NCI-H1105 (cell line): ENCODE measurements at regions not wholly inside any gene's neighbourhood (a gene's known extent, or its start where the extent isn't known, plus 50 kb on each side); places are given as distances from the start of the nearest gene placed in this dataset.

Experiments
- DNase-seq: peaks from one replicate; lab custom pipeline; 2025; lab: John Stamatoyannopoulos, UW

DNA sequence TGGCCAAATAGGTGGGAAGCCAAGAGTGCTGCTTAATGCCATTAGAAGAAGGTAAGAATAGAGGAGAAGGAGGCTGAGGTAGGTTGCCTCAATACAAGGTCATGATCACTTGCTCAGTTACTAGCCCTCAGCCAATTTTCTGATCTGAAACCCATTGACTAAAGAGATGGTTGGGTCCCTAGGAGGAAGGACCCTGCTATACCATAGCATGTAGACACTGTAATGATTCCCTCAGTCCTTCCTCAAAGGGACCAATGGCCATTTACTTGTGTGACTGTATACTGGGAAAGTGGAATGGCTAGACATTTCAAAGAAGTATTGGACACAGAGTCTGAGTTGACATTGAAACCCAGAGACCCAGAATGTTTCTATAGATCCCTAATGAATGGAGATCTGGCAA, 108.5 kb upstream of the MAP1B start:
- DNase-seq = no peak

DNA sequence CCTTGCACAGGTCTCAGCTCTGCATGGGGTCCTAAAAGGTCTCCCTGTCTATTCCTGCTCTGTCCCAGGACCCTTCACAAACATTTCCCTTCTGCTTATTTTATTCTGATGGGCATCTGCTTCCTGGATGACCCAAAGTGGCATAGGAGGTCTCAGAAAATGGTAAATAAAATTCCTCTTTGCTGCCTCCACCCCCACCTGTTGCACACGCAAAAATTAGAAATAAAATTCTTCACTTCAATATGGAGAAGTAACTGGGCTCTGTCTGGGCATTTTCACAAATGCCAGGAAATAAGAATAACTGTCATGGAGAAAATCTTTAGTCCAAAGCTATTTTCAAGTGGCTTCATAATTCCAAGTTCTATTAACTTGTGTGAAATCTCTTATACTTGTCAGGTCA, 106.6 kb upstream of the MAP1B start:
- DNase-seq = no peak

DNA sequence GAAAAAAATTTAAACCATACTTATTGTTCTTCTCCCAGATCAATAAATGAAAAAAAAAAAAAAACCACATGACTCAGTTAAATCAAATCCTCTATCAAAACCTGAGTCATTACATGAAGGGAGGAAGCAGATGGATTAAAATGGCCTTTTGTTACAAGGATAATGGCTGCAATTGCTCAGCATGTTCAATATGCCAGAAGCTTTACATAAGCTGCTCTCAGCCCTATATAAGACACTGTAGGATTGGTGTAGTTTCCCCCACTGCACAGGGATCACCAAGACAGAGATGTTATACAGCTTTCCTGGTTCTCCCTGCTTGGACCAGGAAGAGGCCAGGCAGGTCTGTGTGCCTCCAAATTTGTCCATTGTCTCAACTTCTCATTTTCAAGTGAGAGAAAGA, 101.6 kb upstream of the MAP1B start:
- no peak for DNase-seq

DNA sequence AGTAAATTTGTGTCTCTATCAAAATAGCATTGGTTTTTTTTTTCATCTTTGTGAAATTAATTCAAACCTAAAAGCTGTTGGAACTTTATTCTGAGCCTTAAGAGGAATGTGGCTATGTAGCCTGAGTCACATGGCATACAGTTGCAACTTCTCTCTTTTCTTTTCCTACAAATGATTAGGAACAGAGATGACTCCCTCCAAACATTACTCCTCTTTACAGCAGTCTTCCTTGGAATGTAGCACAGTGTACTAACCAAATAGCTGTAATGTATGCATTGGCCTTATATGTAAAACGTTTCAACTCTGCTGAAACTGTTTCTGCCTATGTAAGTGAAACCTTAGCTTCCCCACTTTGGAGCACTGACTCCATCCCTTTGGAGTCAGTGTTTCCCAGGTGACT, 100.9 kb upstream of the MAP1B start:
- no peak for DNase-seq

DNA sequence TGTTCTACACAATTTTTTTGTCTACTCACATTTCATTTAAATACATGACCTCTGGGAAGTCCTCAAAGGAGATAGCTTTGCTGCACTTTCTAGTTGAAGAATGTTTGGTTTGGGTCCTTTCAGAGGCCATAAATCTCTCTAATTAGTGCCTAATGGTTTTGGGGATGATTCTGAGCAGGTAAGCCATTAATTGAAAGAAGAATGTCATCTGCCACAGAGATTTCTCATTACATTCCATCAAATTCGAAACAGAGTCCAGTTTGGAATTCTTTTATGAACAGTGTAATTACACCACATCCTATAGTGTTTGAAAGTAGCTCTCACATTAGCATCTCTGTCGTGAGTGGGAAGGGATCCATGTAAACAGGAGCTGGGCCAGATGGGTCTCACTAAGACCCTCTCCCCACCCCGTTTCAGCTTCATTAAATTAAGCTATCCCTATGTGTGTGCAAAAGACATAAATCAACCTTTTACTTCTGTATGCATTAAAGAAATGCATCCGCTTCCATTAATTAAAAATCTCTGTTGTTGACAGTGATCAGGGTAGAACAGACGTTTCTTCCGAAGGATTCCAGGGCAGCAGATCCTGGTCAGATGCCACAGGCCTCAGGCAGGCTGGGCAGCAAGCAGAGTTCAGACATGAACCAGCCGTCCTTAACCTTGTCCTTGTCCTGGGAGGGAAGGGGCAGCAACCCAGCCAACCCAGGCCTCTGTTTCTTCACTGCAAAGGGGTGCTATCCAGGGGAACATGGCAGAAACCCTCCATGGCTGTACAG, 99.8 kb upstream of the MAP1B start:
- no peak for DNase-seq

DNA sequence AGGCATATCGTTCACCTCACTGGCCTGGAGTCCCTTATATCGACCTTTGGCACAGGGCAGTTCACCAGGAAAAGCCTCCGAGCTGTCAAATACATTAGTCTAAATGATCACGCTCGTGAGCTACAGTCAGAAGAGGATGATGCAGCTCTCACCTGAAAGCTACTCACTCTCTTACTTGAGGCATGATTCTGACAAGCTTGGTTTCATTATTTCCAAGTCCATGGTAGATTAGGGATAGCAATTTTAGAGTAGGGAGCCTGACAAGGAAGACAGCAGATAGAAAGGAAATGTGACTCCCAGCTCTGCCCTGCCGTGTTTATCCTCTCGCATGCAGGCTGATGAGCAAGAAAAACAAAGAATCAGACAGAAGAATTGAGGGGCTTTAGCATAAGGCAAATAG, 98.0 kb upstream of the MAP1B start:
- no peak for DNase-seq

DNA sequence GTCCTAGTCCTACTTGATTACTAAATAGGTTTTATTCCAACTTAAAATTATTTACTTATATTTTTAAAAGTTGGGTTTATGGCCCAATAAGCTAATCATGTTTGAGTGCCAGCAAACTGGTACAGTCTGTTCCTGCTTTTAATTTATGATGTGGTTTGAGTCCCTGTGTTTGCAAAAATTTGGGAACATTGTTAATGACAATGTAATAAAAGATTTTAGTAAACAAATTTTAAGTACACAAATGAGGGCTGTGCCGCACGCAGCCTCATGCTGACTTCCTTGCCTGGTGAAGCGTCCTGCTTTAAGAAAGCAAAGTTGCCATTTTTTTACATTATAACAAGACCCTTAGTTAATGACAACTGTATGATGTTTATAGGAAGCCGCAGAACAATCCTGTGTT, 96.8 kb upstream of the MAP1B start:
- DNase-seq = no peak

DNA sequence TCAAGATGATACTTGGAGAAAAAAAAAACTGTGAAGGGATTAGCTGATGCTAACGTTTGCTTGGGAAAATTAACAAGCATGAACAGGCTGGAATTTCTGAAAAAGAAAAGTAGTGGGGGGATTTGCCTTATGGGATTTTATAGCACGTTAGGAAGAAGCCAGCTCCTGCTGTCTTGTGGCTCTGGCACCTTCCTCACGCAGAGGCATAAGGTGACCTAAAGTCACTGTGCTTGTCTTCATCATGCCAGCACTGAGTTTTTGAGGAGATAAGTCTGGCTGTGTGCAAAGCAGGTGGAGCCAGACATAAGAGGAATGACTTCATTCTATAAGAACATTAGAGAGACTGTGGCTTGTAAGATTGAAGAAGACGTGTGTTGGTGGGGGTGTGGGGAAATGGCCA, 94.4 kb upstream of the MAP1B start:
- no peak for DNase-seq

DNA sequence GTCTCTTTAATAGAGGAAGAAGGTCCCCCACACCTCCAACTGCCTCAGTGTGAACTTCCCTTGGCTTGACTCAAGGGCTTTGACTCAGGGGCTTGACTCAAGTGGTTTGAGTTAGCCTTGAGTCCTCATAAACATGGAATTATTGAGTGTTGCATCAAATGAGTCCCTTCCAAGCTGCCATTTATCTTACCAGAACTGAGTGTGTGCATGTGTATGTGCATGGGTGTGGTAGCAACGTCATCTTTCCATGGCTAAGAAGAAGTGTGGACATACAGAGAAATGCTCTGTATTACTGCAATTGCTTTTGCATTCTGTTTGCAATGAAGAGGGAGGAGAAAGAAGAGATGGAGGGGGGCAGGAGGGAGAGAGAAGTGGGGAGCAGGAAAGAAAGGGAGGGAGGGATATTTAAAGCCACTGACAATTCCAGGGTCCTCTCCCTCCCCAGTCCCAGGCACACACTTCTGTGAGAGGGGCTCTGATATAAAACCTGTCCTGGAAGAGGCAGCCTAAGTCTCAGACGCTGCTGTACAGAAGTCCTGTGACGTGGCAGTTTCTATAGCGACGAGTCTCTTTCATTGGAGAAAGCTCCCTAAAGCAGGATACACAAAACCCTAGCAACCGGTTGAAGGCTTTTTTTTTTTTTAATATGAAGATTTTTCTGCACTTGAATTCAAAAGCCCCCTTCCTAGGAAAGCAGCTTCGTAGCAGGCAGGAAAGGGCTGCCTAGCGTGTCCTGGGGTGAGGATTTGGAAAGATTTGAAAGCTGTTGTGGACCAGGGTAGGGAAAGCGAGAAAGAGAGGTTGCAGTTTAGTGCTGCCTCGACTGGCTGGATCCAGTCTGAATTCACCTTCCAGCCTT, 93.3 kb upstream of the MAP1B start:
- DNase-seq = peak; percentile 19

DNA sequence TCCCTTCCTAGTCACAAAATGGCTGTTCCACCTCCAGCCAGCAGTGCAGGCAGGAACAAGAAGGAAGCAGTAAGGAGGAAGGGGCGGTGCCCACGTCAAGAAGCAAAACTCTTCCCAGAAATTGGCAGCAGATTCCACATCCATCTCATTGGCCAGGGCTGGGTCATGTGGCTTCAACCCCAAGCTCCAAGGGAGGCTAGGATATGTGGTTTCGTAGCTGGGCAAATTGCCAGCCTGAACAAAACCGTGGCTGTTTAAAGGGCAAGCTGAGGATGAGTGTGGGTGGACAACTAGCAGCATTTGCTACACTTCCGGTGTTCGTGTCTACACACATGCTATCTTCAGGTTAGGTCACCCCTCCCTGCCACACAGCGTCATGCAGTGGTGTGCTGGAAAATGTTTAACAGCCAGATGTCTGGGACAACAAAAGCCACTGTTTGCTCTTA, 92.1 kb upstream of the MAP1B start:
- no peak for DNase-seq

DNA sequence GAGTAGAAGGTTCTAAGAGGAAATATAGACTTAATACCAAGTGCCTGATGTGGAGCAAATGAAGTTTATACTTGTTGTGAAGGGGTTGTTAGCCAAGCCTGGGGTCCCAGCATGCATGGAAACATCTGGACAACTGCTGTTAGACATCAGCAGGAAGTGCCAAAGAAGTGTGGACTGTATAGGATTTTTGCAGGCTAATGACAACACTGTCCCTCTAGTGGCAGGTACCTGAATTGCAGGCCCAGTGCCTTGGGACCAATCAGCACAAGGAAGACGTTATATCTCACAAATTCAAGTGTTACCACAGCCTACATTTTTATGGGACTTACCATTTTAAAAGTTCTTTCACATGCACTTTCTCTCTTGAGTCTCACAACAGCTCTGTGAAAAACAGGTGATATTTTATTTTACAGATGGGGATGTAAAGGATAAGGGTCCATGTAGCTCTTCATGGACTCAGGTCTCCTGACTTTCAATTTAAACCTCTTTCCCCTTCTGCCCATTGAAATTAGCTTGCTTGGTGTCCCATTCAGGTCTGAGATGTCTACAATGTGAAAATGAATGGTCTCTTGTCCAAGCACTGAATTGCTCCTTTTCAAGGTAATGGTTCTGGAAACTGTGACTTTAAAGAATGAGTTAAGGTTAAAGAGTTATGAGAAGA, 89.0 kb upstream of the MAP1B start:
- DNase-seq = no peak

DNA sequence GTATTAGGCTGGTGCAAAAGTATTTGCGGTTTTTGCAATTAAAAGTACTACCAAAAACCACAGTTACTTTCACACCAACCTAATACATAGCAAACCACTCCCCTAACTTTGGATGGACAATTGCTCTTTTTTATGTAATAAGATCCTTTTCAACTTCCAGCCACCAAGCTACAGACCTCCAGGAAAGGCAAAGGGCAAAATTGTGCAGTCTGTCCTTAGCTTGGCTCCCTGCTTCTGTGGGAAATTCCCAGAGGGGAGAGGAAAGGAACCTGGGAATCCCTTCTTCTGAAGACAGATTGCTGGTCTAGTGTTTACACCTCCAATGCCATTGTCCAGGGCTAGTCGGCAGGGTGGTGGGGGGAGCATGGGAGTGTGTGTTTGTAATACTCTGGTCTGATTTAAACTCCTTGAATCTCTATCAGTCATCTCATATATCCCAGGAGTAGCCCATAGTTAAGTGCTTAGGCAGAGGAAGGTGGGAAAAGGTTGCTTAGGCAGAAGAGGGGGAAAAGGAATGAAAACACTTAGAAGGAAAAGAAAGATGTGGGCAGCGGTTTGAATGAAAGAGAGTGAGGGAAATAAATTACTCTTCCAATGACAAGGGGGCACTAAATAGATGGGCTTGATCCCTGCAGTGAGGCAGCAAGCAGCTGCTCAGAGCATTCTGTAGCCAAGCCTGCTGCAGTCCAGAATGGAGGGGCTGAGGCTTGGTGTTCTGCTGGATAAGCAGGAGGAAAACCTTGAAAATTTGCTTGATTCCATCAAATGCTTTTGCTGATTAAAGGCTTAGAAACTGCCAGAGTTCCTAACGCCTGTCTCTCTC, 86.9 kb upstream of the MAP1B start:
- no peak for DNase-seq

DNA sequence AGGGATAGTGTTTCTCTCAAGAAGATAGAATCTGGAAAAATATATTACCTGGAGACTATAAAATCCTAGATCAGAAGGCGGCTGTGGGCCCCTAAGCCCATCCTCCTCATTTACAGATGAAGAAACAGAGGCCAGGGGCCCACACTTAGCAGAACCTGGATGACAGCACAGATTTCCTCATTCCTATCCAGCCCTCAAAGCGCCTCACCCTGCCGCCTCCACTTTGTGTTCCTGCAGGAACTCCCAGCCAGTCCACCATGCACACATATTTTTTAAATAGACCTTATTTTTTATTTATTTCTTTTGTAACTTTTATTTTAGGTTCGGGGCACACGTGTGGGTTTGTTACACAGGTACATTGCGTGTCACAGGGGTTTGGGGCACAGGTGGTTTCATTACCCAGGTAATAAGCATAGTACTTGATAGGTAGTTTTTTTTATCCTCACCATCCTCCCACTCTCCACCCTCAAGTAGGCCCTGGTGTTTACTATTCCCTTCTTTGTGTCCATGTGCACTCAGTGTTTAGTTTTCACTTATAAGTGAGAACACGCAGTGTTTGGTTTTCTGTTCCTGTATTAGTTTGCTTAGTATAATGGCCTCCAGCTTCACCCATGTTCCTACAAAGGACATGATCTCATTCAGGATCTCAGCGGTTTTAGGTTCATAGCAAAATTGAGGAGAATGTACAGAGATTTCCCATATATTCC, 85.5 kb upstream of the MAP1B start:
- no peak for DNase-seq

DNA sequence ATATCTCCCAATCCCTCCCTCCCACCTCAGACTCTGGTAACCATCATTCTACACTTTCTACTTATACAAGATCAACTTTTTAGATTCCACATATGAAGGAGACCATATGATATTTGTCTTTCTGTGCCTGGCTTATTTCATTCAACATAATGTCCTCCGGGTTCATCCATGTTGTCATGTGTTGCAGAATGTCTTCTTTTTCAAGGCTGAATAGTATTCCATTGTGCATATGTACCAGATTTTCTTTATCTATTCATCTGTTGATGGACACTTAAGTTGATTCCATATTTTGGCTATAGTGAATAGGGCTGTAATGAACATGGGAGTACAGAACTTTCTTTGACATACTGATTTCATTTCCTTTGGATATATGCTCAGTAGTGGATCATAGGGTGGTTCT, 78.9 kb upstream of the MAP1B start:
- no peak for DNase-seq

DNA sequence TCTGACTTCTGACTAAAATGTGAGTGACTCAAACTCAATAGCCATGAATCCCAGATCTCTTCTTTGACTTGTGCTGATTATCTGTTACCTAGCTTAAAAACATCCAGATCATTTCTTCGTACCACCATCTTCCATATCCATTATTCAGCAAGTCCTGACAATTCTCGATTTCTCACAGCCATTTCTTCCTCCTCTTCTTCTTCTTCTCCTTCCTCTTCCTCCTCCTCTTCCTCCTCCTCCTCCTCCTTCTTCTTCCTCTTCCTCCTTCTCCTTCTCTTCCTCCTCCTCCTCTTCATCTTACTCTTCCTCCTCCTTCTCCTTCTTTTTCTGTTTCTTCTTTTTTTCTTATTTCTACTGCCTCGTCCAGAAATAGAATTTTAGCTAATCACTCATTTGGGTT, 77.0 kb upstream of the MAP1B start:
- no peak for DNase-seq

DNA sequence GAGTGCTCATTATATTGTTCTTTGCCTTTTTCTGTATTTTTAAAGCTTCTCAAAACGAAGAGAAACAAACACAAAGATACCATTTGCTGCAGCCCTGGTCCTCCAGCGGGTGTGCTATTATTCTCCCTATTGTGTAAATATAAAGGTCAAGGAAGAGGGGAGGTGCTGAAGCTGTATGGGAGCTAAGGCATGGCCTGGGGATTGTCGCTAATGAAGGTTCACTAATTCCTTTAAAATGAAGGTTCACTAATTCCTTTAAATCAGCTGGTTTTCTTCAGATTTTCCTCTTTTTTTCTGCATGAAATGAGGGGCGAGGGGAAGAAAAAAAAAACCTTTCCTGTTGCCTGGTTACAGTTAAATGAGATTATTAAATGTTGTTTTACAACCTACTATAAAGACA, 74.5 kb upstream of the MAP1B start:
- no peak for DNase-seq

DNA sequence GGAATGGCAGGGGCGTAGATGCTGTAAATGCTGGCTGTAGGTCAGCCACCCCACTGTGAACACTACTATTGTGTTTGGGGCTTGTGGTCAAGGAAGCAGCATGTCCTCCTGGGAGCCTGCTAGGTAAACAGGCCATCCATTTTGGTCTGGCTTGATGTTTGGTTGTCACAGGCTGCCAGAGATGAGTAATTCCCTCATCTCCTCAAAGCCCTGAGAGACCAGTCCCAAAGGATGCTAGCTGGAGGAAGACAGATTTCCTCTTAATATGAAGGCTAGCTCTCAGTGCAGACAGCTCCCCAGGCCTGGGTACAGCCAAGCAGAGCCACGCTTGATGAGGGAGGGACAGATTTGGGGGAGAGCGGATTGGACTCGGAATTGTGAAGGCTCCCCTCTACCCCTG, 72.5 kb upstream of the MAP1B start:
- no peak for DNase-seq

DNA sequence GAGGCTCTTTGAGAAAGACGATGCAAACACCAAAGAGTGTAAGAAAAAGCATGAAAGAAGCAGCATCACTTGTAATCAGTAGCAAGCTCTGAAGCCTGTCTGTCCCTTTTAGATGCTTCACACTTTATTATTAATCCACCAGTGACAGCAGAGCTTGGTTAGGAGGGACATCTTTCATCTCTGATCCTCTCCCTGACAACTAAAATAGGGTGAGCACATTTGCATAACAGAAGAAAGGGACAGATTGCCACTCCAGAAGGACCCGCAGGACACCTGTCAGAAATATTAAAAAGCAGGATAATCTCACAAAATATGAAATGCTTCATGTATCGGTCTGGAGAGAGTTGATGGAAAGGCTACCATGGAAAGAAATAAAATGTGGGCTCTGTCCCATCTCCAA, 71.4 kb upstream of the MAP1B start:
- DNase-seq = no peak

DNA sequence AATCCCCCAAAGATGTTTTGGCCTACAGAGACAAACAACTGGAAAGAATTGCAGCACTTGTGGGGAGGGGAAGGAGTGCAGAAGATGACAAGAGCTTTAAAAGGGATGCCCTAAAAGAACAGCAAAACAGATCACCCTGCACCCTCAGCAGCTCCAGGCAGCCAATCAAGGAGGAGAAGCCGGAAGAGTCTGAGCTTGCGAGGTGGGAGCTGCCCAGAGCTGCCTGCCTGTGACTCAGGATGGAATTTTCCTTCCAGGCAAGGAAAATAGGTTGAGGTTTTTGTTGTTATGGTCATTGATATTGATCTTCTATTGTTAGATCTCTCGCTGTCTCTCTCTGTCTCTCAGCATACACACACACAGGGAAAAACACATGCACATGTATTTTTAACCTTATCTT, 70.3 kb upstream of the MAP1B start:
- no peak for DNase-seq

DNA sequence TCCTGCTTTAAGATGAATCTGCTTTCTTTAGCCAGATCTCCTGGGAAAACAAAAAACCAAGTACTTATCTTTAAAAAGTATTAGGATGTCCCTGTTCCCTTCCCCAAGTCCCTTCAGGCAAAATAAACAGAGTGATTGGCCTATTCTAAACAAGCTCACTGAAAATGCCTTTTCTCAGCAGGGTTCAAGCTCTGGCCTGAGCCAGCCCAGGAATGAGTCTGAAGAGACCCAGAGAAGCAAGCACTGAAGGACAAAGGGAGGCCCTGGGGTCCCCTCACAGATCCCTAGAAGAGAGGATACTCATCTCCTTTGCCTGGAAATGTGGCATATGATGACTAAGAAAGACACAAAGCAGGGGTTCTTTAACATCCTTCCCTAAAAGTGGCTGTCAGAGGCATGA, 66.8 kb upstream of the MAP1B start:
- no peak for DNase-seq

DNA sequence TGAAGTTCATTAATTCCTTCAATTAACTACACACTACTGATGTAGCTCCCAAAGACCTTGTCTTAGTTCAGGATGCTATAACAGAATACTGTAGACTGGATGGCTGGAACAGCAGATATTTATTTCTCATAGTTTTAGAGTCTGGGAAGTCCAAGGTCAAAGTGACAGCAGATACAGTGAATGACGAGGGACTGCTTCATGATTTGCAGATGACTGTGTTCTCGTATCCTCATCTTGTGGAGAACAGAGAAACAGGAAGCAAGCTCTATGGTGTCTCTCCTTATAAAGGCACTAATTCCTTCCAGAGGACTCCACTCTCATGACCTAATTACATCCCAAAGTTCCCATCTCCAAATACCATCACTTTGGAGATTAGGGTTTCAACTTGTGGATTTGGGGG, 65.6 kb upstream of the MAP1B start:
- DNase-seq = no peak

DNA sequence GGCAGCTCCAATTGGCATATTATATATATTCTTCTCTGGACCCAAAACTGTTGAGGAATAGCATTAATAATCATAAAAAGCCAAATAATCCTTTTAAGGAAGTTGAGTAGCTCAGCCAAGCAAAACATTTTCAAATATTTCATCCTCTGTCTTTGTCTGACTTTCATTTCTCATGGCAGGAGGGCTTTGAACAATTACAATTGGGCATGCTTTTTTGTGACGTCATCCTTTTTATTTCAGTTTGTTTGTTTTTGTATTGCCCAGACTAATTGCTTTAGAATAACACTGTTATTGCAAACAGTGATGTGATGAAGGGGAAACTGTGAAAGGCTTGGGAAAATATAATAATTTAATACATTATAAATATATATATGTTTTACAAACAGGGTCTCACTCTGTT, 65.2 kb upstream of the MAP1B start:
- DNase-seq = no peak
